WTC11 (cell line): ENCODE measurements at regions not wholly inside any gene's neighbourhood (a gene's known extent, or its start where the extent isn't known, plus 50 kb on each side); places are given as distances from the start of the nearest gene placed in this dataset.

Experiments used
- CTCF ChIP-seq: fragments of 200-600 bp; IDR thresholded peaks from 2 replicates; pipeline ENCODE4 v1.8.0; 2022; ENCODE audit warnings: antibody characterized with exemption
- NFE2L1 ChIP-seq: sonication (generic); formaldehyde crosslinking; IDR thresholded peaks from 2 replicates; pipeline ENCODE4 v1.8.1; 2023; ENCODE audit warnings: missing genetic modification reagents
- NR1H2 ChIP-seq: sonication (generic); formaldehyde crosslinking; IDR thresholded peaks from 2 replicates; pipeline ENCODE4 v1.9.0; 2021; ENCODE audit warnings: mild to moderate bottlenecking, moderate library complexity, missing genetic modification reagents
- ZMAT4 ChIP-seq: fragments of 250-450 bp; sonication (Bioruptor Pico); IDR thresholded peaks from 2 replicates; pipeline ENCODE4 v1.9.0; 2021; ENCODE audit warnings: mild to moderate bottlenecking
- TF ChIP-seq, protein P1 (sequence below): sonication (generic); formaldehyde crosslinking; IDR thresholded peaks from 2 replicates; pipeline ENCODE4 v1.8.0; 2022; ENCODE audit warnings: mild to moderate bottlenecking, missing genetic modification reagents
- TF ChIP-seq, protein P2 (sequence below): sonication (generic); formaldehyde crosslinking; IDR thresholded peaks from 2 replicates; pipeline ENCODE4 v1.8.1; 2022; ENCODE audit warnings: missing genetic modification reagents, borderline replicate concordance

DNA sequence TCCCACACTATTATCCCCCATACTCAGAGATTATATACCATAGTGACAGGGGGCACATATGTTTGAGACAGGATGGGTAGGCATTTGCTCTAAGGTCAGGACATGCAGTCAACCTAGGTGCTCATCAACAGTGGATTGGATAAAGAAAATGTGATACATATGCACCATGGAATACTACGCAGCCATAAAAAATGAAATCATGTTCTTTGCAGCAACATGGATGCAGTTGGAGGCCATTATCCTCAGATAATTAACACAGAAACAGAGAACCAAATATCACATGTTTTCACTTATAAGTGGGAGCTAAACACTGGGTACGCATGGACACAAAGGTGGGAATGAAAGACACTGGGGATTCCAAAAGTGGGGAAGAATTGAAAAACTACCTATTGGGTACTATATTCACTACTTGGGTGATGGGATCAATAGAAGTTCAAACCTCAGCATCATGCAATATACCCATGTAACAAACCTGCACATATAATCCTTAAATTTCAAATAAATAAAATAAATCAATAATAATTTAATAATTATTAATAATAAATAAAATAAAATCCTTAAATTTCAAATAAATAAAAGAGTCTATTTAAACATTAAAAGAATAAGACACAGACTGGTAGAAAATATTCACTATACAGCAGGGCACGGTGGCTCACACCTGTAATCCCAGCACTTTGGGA lies 160.1 kb upstream of the CNOT2 start:
- TF ChIP-seq, protein P1, sequence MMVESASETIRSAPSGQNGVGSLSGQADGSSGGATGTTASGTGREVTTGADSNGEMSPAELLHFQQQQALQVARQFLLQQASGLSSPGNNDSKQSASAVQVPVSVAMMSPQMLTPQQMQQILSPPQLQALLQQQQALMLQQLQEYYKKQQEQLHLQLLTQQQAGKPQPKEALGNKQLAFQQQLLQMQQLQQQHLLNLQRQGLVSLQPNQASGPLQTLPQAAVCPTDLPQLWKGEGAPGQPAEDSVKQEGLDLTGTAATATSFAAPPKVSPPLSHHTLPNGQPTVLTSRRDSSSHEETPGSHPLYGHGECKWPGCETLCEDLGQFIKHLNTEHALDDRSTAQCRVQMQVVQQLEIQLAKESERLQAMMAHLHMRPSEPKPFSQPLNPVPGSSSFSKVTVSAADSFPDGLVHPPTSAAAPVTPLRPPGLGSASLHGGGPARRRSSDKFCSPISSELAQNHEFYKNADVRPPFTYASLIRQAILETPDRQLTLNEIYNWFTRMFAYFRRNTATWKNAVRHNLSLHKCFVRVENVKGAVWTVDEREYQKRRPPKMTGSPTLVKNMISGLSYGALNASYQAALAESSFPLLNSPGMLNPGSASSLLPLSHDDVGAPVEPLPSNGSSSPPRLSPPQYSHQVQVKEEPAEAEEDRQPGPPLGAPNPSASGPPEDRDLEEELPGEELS = no peak
- TF ChIP-seq CTCF = no peak
- TF ChIP-seq, protein P2, sequence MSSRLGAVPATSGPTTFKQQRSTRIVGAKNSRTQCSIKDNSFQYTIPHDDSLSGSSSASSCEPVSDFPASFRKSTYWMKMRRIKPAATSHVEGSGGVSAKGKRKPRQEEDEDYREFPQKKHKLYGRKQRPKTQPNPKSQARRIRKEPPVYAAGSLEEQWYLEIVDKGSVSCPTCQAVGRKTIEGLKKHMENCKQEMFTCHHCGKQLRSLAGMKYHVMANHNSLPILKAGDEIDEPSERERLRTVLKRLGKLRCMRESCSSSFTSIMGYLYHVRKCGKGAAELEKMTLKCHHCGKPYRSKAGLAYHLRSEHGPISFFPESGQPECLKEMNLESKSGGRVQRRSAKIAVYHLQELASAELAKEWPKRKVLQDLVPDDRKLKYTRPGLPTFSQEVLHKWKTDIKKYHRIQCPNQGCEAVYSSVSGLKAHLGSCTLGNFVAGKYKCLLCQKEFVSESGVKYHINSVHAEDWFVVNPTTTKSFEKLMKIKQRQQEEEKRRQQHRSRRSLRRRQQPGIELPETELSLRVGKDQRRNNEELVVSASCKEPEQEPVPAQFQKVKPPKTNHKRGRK (CRISPR knock-in tag) = no peak
- TF ChIP-seq NR1H2 = no peak
- TF ChIP-seq NFE2L1 (CRISPR knock-in tag) = no peak
- TF ChIP-seq ZMAT4 = no peak
